UCSD-AML1 (cell line): ENCODE measurements at regions not wholly inside any gene's neighbourhood (a gene's known extent, or its start where the extent isn't known, plus 50 kb on each side); places are given as distances from the start of the nearest gene placed in this dataset.

Experiments
- DNase-seq: peaks from one replicate; lab custom pipeline; 2025; ENCODE audit not compliant: unreplicated experiment; lab: John Stamatoyannopoulos, UW

DNA sequence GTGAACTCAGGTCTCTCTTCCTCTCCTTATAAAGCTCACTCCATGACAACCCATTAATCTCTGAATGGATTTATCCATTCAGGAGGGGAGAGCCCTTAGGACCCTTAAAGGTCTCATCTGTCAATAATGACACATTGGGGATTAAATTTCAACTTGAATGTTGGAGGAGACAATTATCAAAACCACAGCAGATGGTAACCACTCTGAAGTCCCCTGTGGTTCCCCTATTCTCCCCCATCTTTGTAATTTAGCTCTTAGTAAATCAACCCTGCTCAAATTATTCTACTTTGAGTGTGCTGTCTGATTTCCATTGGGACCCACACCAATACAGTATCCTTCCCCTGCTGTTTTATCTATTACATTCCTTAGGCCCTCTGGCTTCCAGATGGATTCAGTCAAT is 72.0 kb upstream of the RAI14 start:
- DNase-seq = no peak

DNA sequence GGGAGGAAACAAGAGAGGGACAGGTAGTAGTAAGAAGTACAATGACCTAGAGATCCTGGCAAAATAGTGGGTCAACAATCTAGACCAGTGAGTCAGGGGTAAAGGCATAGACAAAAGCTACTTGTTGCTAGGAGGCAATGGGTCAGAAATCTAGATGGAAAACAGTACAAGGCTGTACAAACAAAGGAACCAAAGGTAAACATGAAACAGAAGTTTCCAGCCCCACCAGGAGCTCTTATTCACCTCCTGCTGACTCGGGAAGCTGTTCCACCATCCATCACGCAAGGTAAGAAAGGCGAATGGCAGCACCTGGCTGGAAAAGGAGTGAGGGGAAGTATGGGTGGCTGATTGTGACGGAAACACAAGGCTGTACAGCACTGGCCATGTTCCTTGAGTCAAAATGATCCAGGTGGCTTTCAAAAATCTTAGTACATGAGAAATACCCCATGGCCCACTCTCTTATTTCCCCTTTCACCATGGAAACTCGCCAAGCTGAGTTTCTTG is 70.5 kb upstream of the RAI14 start:
- no peak for DNase-seq

DNA sequence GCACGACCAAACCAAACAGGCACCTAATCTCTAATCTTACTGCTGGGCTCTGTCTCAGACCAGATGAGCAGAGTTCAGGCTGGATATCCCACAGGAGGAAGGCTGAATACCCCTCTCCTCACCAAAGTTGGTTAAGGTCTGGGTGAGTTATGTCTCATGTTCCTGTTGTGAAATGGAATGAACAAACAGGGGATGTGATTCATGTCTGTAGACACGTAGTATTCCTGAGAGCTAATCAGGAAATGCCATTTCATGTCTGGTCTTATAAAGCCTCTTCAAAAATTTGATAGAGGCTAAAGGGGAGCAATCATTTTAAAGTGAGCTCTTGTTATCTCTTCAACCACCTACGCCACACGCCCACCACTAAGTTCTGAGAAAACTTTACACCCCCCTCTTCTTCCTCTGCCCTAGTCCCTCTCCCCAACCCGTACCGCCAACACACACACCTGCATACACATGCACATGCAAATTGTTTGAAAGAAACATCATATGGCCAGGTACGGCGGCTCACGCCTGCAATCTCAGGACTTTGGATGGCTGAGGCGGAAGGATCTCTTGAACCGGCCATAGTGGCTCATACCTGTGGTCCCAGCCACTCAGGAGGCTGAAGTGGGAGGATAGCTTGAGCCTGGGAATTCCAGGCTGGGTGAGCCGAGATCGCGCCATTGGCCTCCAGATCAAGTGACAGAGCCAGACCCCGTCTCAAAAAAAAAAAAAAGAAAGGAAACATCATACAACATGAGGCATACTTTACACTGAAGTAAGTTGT is 69.8 kb upstream of the RAI14 start:
- no peak for DNase-seq

DNA sequence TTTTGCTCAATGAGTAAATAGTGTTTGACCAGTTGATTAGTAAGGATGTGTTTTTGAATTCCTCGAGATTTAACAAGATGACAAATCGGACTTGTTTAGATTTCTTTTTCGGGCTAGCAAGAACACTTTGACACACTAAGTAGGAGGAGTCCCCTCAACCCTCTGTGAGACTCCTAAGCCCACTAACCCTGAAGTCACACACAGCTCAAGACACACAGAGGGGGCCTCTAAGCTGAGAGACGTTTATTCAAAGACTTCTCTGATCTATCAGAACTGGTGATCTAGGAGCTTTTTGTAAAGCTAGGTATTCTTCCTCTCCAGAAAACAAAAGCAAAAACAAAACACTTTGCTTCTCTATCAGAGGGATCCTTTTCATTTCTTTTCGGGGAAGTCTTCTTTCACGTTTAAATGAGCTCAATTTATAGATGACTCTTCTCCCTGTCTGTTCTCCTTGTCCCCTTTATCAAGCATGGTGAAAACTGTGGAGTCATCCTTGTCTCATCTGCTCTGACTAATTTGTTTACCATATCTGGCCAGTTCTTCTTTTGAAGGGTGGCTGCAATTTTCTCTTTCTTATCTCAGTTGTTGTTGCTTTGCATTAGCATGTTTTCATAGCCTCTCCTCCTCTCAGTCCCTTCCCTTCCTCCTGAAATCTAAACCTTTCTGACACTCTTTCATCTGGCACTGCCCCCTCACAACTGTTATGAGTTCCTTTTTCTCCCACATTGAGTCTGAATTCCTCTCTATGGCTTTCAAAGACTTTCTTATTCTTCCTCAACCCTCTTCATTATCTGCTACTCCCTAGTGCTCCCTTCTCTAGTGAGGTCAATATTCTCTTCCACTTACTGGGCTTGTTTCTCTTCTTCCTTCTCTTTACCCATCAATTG is 68.5 kb upstream of the RAI14 start:
- no peak for DNase-seq

DNA sequence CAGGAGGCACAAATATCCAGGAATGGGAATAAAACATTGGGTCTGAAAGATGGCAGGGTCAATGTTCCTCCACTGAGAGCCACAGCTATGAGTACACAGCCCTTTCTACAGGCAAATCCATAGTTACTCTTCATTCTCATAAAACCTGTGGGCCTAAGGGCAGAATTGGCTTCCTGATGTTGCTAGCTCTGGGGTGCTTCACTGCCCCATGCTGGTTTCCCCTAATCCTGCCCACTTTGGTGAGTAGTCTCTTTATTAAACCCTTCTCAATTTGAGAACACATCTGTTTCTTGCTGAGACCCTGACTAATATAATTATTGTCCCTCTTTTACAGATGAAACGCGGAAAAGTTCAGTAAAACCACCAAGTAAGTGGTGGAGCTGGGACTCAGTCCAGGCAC is 66.3 kb upstream of the RAI14 start:
- DNase-seq = no peak

DNA sequence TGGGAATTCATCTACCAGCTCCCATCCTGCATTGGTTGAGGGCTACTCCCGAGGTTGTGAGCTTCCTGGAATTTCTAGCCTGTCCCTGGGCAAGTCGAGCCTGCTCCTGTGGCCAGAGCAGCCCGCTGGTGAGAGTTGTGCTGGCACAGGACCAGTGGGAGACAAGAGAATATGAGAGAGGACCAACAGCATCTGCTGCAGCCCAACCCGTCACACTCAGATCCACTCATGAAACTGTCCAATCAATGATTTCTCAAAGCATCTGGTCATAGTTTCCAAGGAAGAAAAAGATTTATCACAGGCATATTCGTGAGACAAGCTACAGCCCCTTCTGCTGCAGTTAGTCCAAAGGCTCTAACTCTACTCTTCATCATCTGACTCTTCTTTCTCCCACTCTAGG is 64.4 kb upstream of the RAI14 start:
- no peak for DNase-seq

DNA sequence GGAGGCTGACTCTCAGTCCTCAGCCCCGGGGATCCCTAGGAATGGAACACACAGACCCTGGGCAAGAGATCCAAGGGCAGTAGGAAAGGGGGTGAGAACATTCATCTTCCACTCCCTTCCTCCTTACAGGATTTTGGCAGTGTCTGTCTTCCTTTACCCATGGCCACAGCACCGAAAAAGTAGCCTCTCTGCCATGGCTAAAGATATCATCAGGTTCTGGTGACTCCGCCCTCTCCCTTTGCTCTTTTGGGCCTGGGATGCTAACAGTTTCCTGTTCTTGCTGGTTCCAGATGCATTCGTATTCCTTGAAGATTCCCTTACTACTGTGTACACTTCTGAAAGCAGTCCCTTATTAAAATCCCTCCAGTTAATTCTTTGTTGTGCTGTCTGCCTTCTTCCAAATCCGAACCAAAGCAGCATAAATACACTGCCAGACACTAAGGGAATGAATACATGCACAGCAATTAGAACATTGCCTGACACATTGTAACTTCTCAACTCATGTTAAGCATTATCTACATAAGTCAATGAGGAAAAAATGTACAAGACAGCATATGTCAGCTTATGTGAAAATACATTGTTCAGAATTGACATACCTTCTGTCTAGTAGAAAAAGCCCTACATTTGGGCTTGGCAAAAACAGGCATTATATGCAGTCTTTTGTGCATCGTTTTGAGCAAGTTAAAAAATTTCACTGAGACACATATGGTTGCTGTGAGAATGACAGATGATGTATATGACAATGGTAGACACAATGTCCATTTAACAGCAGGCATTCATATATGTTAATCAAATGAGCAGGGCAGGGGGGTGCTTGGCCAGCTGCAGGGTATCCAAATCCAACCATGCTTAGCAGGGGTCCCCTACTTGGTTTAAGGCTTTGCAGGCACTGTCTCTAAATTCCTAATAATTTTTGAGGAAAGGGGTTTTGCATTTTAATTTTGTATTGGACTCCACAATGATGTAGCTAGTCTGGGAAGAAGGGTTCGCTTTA is 58.8 kb upstream of the RAI14 start:
- no peak for DNase-seq

DNA sequence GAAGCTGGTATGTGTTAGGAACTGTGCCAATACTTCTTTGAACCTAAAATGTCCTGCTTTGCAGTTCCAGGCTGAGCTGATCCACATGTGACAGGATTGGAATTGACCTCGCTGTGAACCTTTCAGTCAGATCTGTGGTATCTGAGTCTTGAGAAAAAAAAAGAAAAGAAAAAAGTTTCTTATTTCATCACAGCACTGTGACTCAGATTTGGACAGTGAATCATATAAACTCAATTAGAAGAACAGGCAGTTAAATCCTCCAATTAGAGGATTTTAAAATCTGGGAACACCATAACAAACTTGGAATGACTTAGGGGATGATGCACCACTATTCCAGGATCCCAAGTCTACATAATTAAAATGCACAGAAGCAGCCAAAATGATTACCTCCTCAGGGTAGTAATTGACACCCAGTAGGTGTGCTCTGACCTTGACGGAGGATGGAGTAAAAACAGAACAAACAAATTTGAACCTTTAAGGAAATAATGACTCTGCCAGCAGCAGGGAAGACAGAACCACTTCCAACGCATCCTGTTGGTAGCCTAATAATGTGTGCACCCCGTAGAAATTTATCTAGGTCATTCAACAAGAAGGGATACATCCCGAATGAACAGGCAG is 57.8 kb upstream of the RAI14 start:
- DNase-seq = no peak

DNA sequence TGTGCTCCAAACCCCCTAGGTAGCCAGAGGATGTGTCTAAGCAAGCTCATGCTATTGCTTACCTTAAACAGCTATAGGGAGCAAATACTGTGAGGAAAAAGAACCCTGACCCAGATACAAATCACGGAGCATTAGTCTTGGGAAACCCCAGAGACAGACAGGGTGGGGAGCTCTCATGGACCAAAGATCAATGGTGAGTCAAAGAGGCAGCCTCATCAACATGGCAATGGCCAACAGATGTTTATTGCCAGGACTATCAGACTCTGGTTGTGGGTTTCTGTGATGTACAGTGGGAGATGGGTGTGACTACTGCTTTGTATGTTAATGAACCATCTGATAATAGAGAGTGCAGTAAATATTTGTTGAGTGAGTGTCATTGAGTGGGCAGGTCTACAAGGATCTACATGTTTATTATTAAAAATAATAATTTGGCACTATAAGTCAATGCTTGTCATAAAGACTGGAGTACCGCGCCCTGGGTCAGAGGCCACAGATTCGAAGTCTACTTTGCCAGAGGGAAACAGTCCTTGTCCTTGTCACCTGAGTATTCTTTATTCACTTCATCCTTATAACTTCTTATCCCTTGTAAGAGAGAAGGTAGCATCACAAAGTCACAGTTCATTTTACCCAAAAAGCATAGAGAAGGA is 56.5 kb upstream of the RAI14 start:
- DNase-seq = no peak

DNA sequence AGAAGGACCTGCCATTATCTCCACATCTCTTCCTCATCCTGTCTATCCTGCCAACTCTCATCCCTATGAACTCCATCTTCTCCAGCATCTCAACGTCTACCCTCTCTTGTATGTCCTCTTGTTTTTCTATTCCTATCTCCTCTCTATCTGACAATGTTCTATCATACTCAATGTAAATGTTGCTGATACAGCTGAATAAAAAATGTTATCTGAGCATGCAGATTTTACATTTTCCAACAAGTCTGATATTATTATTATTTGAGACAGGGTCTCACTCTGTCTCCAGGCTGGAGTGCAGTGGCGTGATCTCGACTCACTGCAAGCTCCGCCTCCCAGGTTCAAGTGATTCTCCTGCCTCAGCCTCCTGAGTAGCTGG is 56.0 kb upstream of the RAI14 start:
- DNase-seq = no peak

DNA sequence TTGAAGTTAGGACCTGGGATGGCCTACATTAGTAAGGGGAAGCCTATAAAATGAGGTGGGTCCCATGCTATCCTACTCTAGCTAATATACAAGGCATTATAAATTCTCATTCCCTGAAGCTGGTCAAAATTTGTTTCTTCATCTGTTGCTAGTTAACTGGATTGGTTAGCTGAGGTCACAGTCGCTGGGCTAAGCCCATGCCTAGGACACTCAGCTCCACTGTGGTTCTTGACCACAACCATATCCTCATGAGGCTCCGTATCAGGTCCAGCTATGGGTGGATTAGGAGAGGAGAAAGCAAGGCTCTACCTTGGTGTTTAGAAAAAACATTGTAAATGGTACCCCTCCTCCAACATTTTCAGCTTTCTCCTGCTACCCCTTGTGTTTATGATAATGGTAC is 52.8 kb upstream of the RAI14 start:
- no peak for DNase-seq

DNA sequence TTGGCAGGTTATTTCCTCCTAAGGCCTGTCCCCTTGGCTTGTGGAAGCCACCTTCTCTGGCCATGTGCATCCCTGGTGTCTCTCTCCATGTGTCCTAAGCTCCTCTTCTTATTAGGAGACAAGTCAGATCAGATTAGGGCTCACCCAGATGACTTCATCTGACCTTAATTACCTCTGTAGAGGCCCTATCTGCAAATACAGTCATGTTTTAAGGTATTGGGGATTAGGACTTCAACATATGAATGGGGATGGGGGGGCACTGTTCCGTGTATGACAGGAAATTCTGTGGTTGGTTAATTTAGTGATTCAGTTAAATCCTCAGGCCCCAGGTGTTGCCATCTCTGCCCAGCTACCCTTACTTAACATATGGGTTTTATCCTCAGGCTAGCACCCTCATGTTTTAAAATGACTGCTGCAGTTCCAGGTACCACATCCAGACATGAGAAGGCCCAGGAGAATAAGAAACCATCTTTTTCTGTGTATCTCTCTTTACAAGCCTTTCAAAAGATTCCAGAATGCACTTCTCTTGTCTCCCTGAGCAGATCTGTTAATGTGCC is 51.9 kb upstream of the RAI14 start:
- no peak for DNase-seq

DNA sequence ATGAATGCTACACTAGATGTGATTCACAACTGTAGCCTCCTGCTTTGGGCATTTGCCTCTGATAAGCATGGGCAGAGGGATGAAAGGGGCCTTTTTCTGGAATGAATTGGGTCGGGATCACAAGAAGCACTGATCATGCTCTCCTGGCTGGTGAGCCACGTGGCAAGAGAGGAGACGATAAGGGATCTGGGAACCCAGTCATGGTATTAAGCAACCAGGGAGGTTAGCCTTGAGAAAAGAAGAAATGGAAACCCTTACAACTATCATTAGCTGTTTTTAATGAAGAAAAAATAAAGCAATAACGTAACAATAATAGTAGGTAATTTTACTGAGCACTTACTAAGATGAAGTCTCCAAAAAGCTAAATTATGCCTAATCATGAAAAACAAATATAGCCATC is 50.0 kb upstream of the RAI14 start:
- DNase-seq = no peak
